ENCODE measurements at regions not wholly inside any gene's neighbourhood (a gene's known extent, or its start where the extent isn't known, plus 50 kb on each side); places are given as distances from the start of the nearest gene placed in this dataset.
A peak's percentile ranks its signal among the peaks of the same experiment; 100 is the strongest.

- TF ChIP-seq CTCF (IDR thresholded peaks at IDR 0.05; ENCODE audit: borderline replicate concordance, extremely low read depth, insufficient read depth): no peak
- H3K9ac ChIP-seq (ENCODE audit: low read length in 3 of 3): no peak overlapping the region
- intact Hi-C loops (cut with DNase I): no loop called here
- H3K27me3 ChIP-seq (ENCODE audit: control insufficient read depth, insufficient read depth, low read length): no peaks in the 10 kb centered on the region
- H3K9me3 ChIP-seq (ENCODE audit: control insufficient read depth in 2 of 3, insufficient read depth in 1 of 3, low read length in 3 of 3): no peaks in the 10 kb centered on the region
- FAIRE-seq: no peak
- H3K4me3 ChIP-seq (ENCODE audit: low read length in 3 of 3): no peak overlapping the region
- no peaks in the 10 kb centered on the region for H3K4me1 ChIP-seq (ENCODE audit: control insufficient read depth in 2 of 3, insufficient read depth in 2 of 3, low read depth in 1 of 3, low read length in 3 of 3)
- H3K27ac ChIP-seq (ENCODE audit: low read depth in 2 of 2, low read length in 2 of 2): no peak overlapping the region
- H3K36me3 ChIP-seq (ENCODE audit: control insufficient read depth in 2 of 3, insufficient read depth in 3 of 3, low read length in 3 of 3): peaks cover 0 to 14% (median 5%) of the 10 kb centered on the region in 3 donors
- DNase-seq: peak in 2 of 5 donors; percentile 26
These were observed 127.3 kb downstream of the KATNIP start for GRCh38 chr16:27677263-27677662.

- no peak for FAIRE-seq
- TF ChIP-seq CTCF (IDR thresholded peaks at IDR 0.05; ENCODE audit: borderline replicate concordance, extremely low read depth, insufficient read depth): no peak
These were observed 129.0 kb downstream of the KATNIP start for GRCh38 chr16:27678955-27679354.

GRCh38 chr16:27679899-27680298, 130.0 kb downstream of the KATNIP start:
- no peak overlapping the region for H3K4me3 ChIP-seq (ENCODE audit: low read length in 3 of 3)
- H3K27ac ChIP-seq (ENCODE audit: low read depth in 2 of 2, low read length in 2 of 2): no peak overlapping the region
- H3K36me3 ChIP-seq (ENCODE audit: control insufficient read depth in 2 of 3, insufficient read depth in 3 of 3, low read length in 3 of 3): peaks cover 0 to 18% (median 5%) of the 10 kb centered on the region in 3 donors
- H3K4me1 ChIP-seq (ENCODE audit: control insufficient read depth in 2 of 3, insufficient read depth in 2 of 3, low read depth in 1 of 3, low read length in 3 of 3): no peaks in the 10 kb centered on the region
- no peaks in the 10 kb centered on the region for H3K9me3 ChIP-seq (ENCODE audit: control insufficient read depth in 2 of 3, insufficient read depth in 1 of 3, low read length in 3 of 3)
- H3K9ac ChIP-seq (ENCODE audit: low read length in 3 of 3): no peak overlapping the region
- DNase-seq (no peak), FAIRE-seq (no peak)
- intact Hi-C loops (cut with DNase I): no loop called here
- TF ChIP-seq CTCF (IDR thresholded peaks at IDR 0.05; ENCODE audit: borderline replicate concordance, extremely low read depth, insufficient read depth): no peak
- no peaks in the 10 kb centered on the region for H3K27me3 ChIP-seq (ENCODE audit: control insufficient read depth, insufficient read depth, low read length)

More at GRCh38 chr16:27678955-27679354, 129.0 kb downstream of the KATNIP start:
- no peak overlapping the region for H3K4me3 ChIP-seq (ENCODE audit: low read length in 3 of 3)
- no peak overlapping the region for H3K9ac ChIP-seq (ENCODE audit: low read length in 3 of 3)
- H3K9me3 ChIP-seq (ENCODE audit: control insufficient read depth in 2 of 3, insufficient read depth in 1 of 3, low read length in 3 of 3): no peaks in the 10 kb centered on the region
- no peaks in the 10 kb centered on the region for H3K27me3 ChIP-seq (ENCODE audit: control insufficient read depth, insufficient read depth, low read length)
- no peak for DNase-seq
- peaks cover 0 to 17% (median 5%) of the 10 kb centered on the region in 3 donors for H3K36me3 ChIP-seq (ENCODE audit: control insufficient read depth in 2 of 3, insufficient read depth in 3 of 3, low read length in 3 of 3)
- H3K4me1 ChIP-seq (ENCODE audit: control insufficient read depth in 2 of 3, insufficient read depth in 2 of 3, low read depth in 1 of 3, low read length in 3 of 3): no peaks in the 10 kb centered on the region
- H3K27ac ChIP-seq (ENCODE audit: low read depth in 2 of 2, low read length in 2 of 2): no peak overlapping the region
- intact Hi-C loops (cut with DNase I): no loop called here

- Histone ChIP-seq H3K27me3 (ENCODE audit: control insufficient read depth, insufficient read depth, low read length) (no peaks in the 10 kb centered on the region), H3K9me3 (ENCODE audit: control insufficient read depth in 2 of 3, insufficient read depth in 1 of 3, low read length in 3 of 3) (no peaks in the 10 kb centered on the region), H3K27ac (ENCODE audit: low read depth in 2 of 2, low read length in 2 of 2) (no peak overlapping the region), H3K4me1 (ENCODE audit: control insufficient read depth in 2 of 3, insufficient read depth in 2 of 3, low read depth in 1 of 3, low read length in 3 of 3) (no peaks in the 10 kb centered on the region), H3K36me3 (ENCODE audit: control insufficient read depth in 2 of 3, insufficient read depth in 3 of 3, low read length in 3 of 3) (peaks cover 0 to 18% (median 5%) of the 10 kb centered on the region in 3 donors), H3K9ac (ENCODE audit: low read length in 3 of 3) (no peak overlapping the region), H3K4me3 (ENCODE audit: low read length in 3 of 3) (no peak overlapping the region)
- intact Hi-C loops (cut with DNase I): no loop called here
- TF ChIP-seq CTCF (IDR thresholded peaks at IDR 0.05; ENCODE audit: borderline replicate concordance, extremely low read depth, insufficient read depth): no peak
- FAIRE-seq (no peak), DNase-seq (no peak)
These were observed 131.7 kb downstream of the KATNIP start for GRCh38 chr16:27681681-27682080.
